Naive B cell (primary cell): ENCODE measurements at regions not wholly inside any gene's neighbourhood (a gene's known extent, or its start where the extent isn't known, plus 50 kb on each side); places are given as distances from the start of the nearest gene placed in this dataset.

ENCODE experiments used
- ATAC-seq, 2 donors: fragments of 150-1000 bp; cut with Tn5 transposase; 2 replicates each; pipeline ENCODE4 v1.10.0; 2021; ENCODE audit warnings: low read depth in 2 of 2, mild to moderate bottlenecking in 2 of 2, moderate library complexity in 2 of 2
- DNase-seq: peaks from one replicate; pipeline ENCODE4 v3.0.0; 2022
- H3K27ac Mint-ChIP-seq, 6 donors: one replicate each; pipeline ENCODE4 v1.8.0; 2020 to 2022; ENCODE audit warnings: mild to moderate bottlenecking in 6 of 6, mixed read lengths in 6 of 6, moderate library complexity in 5 of 6, inconsistent platforms in 2 of 6
- H3K27me3 Mint-ChIP-seq, 3 donors: one replicate each; pipeline ENCODE4 v1.8.0; 2021 to 2022; ENCODE audit warnings: mixed read lengths in 3 of 3, mild to moderate bottlenecking in 1 of 3
- H3K36me3 Mint-ChIP-seq, 2 donors: one replicate each; pipeline ENCODE4 v1.8.0; 2020 to 2022; ENCODE audit warnings: mixed read lengths in 2 of 2, inconsistent platforms in 1 of 2, mild to moderate bottlenecking in 1 of 2
- H3K4me1 Mint-ChIP-seq, 3 donors: one replicate each; pipeline ENCODE4 v1.8.0; 2020 to 2022; ENCODE audit warnings: mixed read lengths in 3 of 3, inconsistent platforms in 1 of 3, mild to moderate bottlenecking in 1 of 3, moderate library complexity in 1 of 3
- H3K4me3 Mint-ChIP-seq, 8 donors: one replicate each; pipeline ENCODE4 v1.8.0; 2020 to 2022; ENCODE audit warnings: mild to moderate bottlenecking in 8 of 8, mixed read lengths in 8 of 8, moderate library complexity in 8 of 8, inconsistent platforms in 2 of 8
- H3K9me3 Mint-ChIP-seq, 7 donors: one replicate each; pipeline ENCODE4 v1.8.0; 2020 to 2022; ENCODE audit warnings: mixed read lengths in 7 of 7, mild to moderate bottlenecking in 5 of 7, inconsistent platforms in 2 of 7, moderate library complexity in 1 of 7

GRCh38 chr6:14747881-14748520 lies 497.9 kb upstream of the JARID2 start:
- Mint-ChIP-seq H3K4me1 (peaks cover 3 to 15% (median 8%) of the 10 kb centered on the region in 3 donors), H3K36me3 (peaks cover 0 to 8% of the 10 kb centered on the region in 2 donors), H3K9me3 (peaks cover 0 to 10% (median 1%) of the 10 kb centered on the region in 7 donors), H3K27me3 (no peaks in the 10 kb centered on the region), H3K4me3 (peak overlapping the region in 1 of 8 donors; percentile 12), H3K27ac (peak overlapping the region in 2 of 6 donors; percentile 18 to 69)
- ATAC-seq (no peak), DNase-seq (no peak)

GRCh38 chr6:14748679-14749078 lies 497.2 kb upstream of the JARID2 start:
- no peaks in the 10 kb centered on the region for H3K27me3 Mint-ChIP-seq
- H3K9me3 Mint-ChIP-seq = peaks cover 0 to 10% (median 2%) of the 10 kb centered on the region in 7 donors
- H3K4me3 Mint-ChIP-seq = no peak overlapping the region
- ATAC-seq (no peak), DNase-seq (no peak)
- peak overlapping the region in 1 of 6 donors; percentile 18 for H3K27ac Mint-ChIP-seq
- H3K36me3 Mint-ChIP-seq = peaks cover 0 to 8% of the 10 kb centered on the region in 2 donors
- peaks cover 3 to 15% (median 8%) of the 10 kb centered on the region in 3 donors for H3K4me1 Mint-ChIP-seq

- Mint-ChIP-seq H3K4me3 (no peak overlapping the region), H3K27me3 (no peaks in the 10 kb centered on the region), H3K36me3 (peaks cover 0 to 8% of the 10 kb centered on the region in 2 donors), H3K9me3 (peaks cover 0 to 10% (median 2%) of the 10 kb centered on the region in 7 donors), H3K27ac (peak overlapping the region in 2 of 6 donors; percentile 57 to 74), H3K4me1 (peaks cover 0 to 15% (median 5%) of the 10 kb centered on the region in 3 donors)
- ATAC-seq (no peak), DNase-seq (no peak)
Measured at GRCh38 chr6:14750059-14750661, 495.7 kb upstream of the JARID2 start.

DNA sequence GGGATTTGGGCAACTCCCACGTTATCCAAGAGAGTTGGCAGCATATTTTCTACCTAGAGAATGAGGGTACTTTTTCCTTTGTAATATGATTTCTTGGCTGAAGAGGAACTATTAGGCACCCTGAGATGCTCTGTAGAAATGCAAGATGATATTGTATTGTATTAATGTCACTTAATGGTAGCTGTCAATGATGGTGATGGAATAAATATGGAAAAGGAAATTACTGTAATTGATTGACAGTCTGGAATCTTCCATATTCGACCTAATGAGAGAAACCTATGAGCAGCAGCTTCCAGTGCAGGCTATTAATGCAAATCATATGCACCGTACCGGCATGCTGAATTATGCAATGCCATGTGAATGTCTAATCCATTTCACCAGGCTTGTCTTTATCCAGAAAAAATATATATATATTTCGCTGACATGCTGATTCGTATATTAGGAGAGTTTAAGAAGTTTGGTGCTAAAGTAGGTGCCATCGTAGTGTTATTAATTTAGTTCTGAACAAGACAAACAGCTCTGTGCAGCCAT lies 494.2 kb upstream of the JARID2 start:
- ATAC-seq = no peak
- Mint-ChIP-seq H3K4me3 (no peak overlapping the region), H3K27ac (no peak overlapping the region), H3K36me3 (no peaks in the 10 kb centered on the region), H3K9me3 (peaks cover 0 to 4% (median under 1%) of the 10 kb centered on the region in 7 donors), H3K27me3 (no peaks in the 10 kb centered on the region), H3K4me1 (peaks cover 0 to 15% (median 5%) of the 10 kb centered on the region in 3 donors)
- DNase-seq = no peak

DNA sequence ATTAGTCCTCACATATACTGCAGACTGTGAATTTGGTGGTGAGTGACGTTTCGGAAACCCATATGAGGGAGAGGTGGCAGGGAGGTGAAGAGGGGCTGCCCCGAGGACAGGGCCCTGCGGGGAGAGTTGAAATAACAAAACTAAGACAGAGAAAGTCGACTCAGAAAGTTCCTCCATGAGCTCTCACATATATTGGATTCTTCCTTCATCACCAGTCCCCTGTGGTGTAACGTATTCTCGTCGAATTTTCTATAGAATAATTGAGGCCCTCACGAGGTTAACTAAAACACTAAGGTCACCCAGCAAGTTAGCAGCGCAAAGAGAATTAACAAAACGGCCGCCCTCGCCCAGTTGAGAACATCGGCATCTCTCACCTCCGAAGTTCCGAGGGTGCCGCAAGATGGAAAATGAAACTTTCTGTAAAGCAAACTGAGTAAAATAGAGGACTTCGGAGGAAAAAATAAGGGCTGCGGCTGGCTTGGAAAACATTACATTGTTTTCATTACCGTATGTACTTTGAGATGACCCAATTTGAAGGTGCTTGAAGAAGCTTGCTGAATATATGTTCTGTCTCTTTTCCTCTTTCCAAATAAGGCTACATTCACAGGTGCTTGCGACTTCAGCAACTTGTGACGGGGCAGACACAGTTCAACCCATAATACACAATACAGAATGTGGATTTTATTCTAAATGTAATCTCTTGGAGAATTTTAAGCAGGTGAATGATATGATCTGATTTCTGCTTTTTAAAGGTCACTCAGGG lies 490.9 kb upstream of the JARID2 start:
- Mint-ChIP-seq H3K9me3 (peaks cover 0 to 4% (median 1%) of the 10 kb centered on the region in 7 donors), H3K36me3 (no peaks in the 10 kb centered on the region), H3K27me3 (no peaks in the 10 kb centered on the region), H3K4me3 (no peak overlapping the region), H3K4me1 (peaks cover 5 to 11% (median 7%) of the 10 kb centered on the region in 3 donors), H3K27ac (peak overlapping the region in 5 of 6 donors; percentile 3 to 84 (median 32))
- ATAC-seq = peak in 1 of 2 donors; percentile 25
- DNase-seq = no peak

GRCh38 chr6:14756340-14756739 lies 489.5 kb upstream of the JARID2 start:
- no peak for ATAC-seq
- Mint-ChIP-seq H3K4me3 (no peak overlapping the region), H3K4me1 (peaks cover 5 to 15% (median 10%) of the 10 kb centered on the region in 3 donors), H3K27me3 (no peaks in the 10 kb centered on the region), H3K9me3 (peaks cover 0 to 4% (median 1%) of the 10 kb centered on the region in 7 donors), H3K36me3 (no peaks in the 10 kb centered on the region), H3K27ac (no peak overlapping the region)
- DNase-seq = no peak

GRCh38 chr6:14757014-14757413 lies 488.9 kb upstream of the JARID2 start:
- Mint-ChIP-seq H3K27ac (peak overlapping the region in 1 of 6 donors; percentile 26), H3K27me3 (no peaks in the 10 kb centered on the region), H3K9me3 (peaks cover 0 to 4% (median 1%) of the 10 kb centered on the region in 7 donors), H3K36me3 (no peaks in the 10 kb centered on the region), H3K4me3 (no peak overlapping the region), H3K4me1 (peaks cover 5 to 17% (median 12%) of the 10 kb centered on the region in 3 donors)
- DNase-seq = no peak
- ATAC-seq = no peak

DNA sequence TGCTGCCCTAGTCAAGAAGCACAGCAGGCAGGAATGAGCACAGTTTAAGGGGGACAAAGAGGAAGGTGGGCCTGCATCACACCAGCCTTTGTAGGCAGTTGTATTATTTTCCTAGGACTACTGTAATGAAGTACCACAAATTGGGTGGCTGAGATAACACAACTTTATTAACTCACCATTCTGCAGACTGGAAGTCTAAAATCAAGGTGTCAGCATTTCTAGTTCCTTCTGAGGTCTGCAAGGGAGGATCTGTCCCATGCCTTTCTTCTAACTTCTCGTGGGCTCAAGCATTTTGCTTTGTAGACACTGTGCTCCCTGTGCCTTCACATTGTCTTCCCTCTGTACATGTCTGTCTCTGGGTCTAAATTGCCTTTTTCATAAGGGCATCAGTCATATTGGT lies 488.5 kb upstream of the JARID2 start:
- ATAC-seq (no peak), DNase-seq (no peak)
- peaks cover 0 to 4% (median 1%) of the 10 kb centered on the region in 7 donors for H3K9me3 Mint-ChIP-seq
- H3K27ac Mint-ChIP-seq = peak overlapping the region in 1 of 6 donors; percentile 63
- no peak overlapping the region for H3K4me3 Mint-ChIP-seq
- no peaks in the 10 kb centered on the region for H3K36me3 Mint-ChIP-seq
- no peaks in the 10 kb centered on the region for H3K27me3 Mint-ChIP-seq
- peaks cover 5 to 19% (median 12%) of the 10 kb centered on the region in 3 donors for H3K4me1 Mint-ChIP-seq

DNA sequence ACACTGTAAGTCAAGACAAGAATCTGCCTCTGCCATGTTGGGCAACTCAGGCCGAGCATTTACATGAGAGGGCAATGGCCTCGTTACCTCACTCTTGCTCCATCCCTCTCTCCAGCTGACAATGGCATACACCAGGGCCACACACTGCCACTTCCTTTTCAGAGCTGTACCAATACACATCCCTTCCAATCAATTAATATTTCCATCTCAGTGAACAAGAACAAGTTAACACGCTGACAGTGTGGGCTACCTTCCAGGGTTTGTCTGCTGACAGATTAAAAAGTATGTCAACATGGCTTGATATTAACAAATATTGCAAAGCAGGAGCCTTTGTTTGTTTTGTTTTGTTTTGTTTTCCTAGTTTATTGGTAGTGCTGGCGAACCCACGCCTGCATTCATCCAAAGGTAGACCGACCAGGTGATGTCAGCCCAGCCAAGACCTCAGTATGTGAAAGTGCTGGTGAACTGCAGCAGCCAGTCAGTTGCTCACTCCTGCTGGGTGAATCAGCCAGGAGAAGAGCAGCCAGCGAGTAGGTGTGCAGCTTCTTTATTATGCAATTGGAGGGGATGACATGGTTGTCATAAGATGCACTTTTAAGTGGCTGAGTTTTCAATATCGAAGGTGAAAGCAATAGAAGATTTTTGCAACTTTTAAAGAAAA lies 487.3 kb upstream of the JARID2 start:
- DNase-seq = no peak
- no peaks in the 10 kb centered on the region for H3K27me3 Mint-ChIP-seq
- H3K4me1 Mint-ChIP-seq = peaks cover 5 to 23% (median 22%) of the 10 kb centered on the region in 3 donors
- no peak overlapping the region for H3K4me3 Mint-ChIP-seq
- no peak overlapping the region for H3K27ac Mint-ChIP-seq
- H3K9me3 Mint-ChIP-seq = peaks cover 0 to 3% (median 0%) of the 10 kb centered on the region in 7 donors
- ATAC-seq = no peak
- no peaks in the 10 kb centered on the region for H3K36me3 Mint-ChIP-seq

GRCh38 chr6:14759976-14760672 lies 485.7 kb upstream of the JARID2 start:
- peaks cover 5 to 23% (median 22%) of the 10 kb centered on the region in 3 donors for H3K4me1 Mint-ChIP-seq
- ATAC-seq = no peak
- no peaks in the 10 kb centered on the region for H3K27me3 Mint-ChIP-seq
- no peaks in the 10 kb centered on the region for H3K36me3 Mint-ChIP-seq
- H3K4me3 Mint-ChIP-seq = no peak overlapping the region
- H3K27ac Mint-ChIP-seq = no peak overlapping the region
- DNase-seq = no peak
- peaks cover 0 to 3% (median 0%) of the 10 kb centered on the region in 7 donors for H3K9me3 Mint-ChIP-seq

- H3K36me3 Mint-ChIP-seq = no peaks in the 10 kb centered on the region
- H3K27me3 Mint-ChIP-seq = no peaks in the 10 kb centered on the region
- H3K4me1 Mint-ChIP-seq = peaks cover 8 to 32% (median 23%) of the 10 kb centered on the region in 3 donors
- peak overlapping the region in 1 of 6 donors; percentile 43 for H3K27ac Mint-ChIP-seq
- DNase-seq (no peak), ATAC-seq (no peak)
- no peaks in the 10 kb centered on the region for H3K9me3 Mint-ChIP-seq
- no peak overlapping the region for H3K4me3 Mint-ChIP-seq
Measured at GRCh38 chr6:14762077-14762476, 483.8 kb upstream of the JARID2 start.

GRCh38 chr6:14763139-14763538 lies 482.7 kb upstream of the JARID2 start:
- H3K4me1 Mint-ChIP-seq = peaks cover 8 to 27% (median 25%) of the 10 kb centered on the region in 3 donors
- H3K27me3 Mint-ChIP-seq = no peaks in the 10 kb centered on the region

More at GRCh38 chr6:14763139-14763538, 482.7 kb upstream of the JARID2 start:
- no peak overlapping the region for H3K4me3 Mint-ChIP-seq
- H3K27ac Mint-ChIP-seq = peak overlapping the region in 3 of 6 donors; percentile 44 to 53 (median 47)
- H3K36me3 Mint-ChIP-seq = no peaks in the 10 kb centered on the region
- no peak for DNase-seq
- no peak for ATAC-seq
- H3K9me3 Mint-ChIP-seq = no peaks in the 10 kb centered on the region
